Lung (tissue), 11 donors: ENCODE measurements at regions not wholly inside any gene's neighbourhood (a gene's known extent, or its start where the extent isn't known, plus 50 kb on each side); places are given as distances from the start of the nearest gene placed in this dataset.
A peak's percentile ranks its signal among the peaks of the same experiment; 100 is the strongest.
"Not testable (repeated sequence)": the region's sequence is repeated elsewhere in the genome, so short reads cannot be mapped to it uniquely, and the experiment has no call there.

Source experiments
- ATAC-seq: fragments of 200-7000 bp; cut with Tn5 transposase; one replicate; pipeline ENCODE4 v1.9.1; 2020; ENCODE audit warnings: moderate number of reproducible peaks; ENCODE audit not compliant: insufficient read depth, low FRiP score
- DNase-seq, 3 donors: peaks; one replicate each; pipeline ENCODE4 v3.0.0-alpha.2; 2013 to 2017
- H3K27ac ChIP-seq, 2 donors: one replicate each; pipeline ENCODE4 v1.5.1; 2013; ENCODE audit warnings: mild to moderate bottlenecking in 2 of 2, moderate library complexity in 2 of 2, control low read depth in 1 of 2, inconsistent platforms in 1 of 2, low read depth in 1 of 2, low read length in 1 of 2
- H3K27me3 ChIP-seq, 3 donors: one replicate each; pipeline ENCODE4 v1.5.1; 2013; ENCODE audit warnings: low read length in 2 of 3; ENCODE audit not compliant: control insufficient read depth in 3 of 3, insufficient read depth in 3 of 3
- H3K36me3 ChIP-seq, 4 donors: one replicate each; pipeline ENCODE4 v1.5.1; 2013; ENCODE audit warnings: low read length in 4 of 4, mild to moderate bottlenecking in 1 of 4, moderate library complexity in 1 of 4; ENCODE audit not compliant: control insufficient read depth in 4 of 4, insufficient read depth in 4 of 4
- H3K4me1 ChIP-seq, 5 donors: one replicate each; pipeline ENCODE4 v1.5.1; 2013; ENCODE audit warnings: low read length in 5 of 5, mild to moderate bottlenecking in 2 of 5, moderate library complexity in 1 of 5; ENCODE audit not compliant: control insufficient read depth in 5 of 5, insufficient read depth in 5 of 5
- H3K4me3 ChIP-seq: one replicate; pipeline ENCODE4 v1.5.1; 2013; ENCODE audit warnings: mild to moderate bottlenecking, control low read depth, moderate library complexity
- H3K9ac ChIP-seq, 2 donors: one replicate each; pipeline ENCODE4 v1.5.1; 2013; ENCODE audit warnings: low read length in 2 of 2, control low read depth in 1 of 2; ENCODE audit not compliant: insufficient read depth in 1 of 2
- H3K9me3 ChIP-seq, 4 donors: one replicate each; pipeline ENCODE4 v1.5.1; 2013; ENCODE audit warnings: low read length in 3 of 4, mild to moderate bottlenecking in 1 of 4, moderate library complexity in 1 of 4; ENCODE audit not compliant: control insufficient read depth in 4 of 4, insufficient read depth in 3 of 4
- CTCF ChIP-seq: IDR thresholded peaks from 2 replicates; pipeline ENCODE4 v1.5.1; 2012; ENCODE audit warnings: mild to moderate bottlenecking; ENCODE audit errors: control extremely low read depth, extremely low read depth
- WGBS, 2 donors: extraction: QIAGEN DNeasy Blood & Tissue Kit; methylation state at CpG; one replicate each; pipeline ENCODE4 v1.1.7; 2013; 5-methylcytosine and 5-hydroxymethylcytosine counted together
- donor health status: control.
- donor health status: control.
- donor health status: Bipolar disorder and iron deficiency.
- donor health status: healthy.
- donor health status: DM: yes; HTN: yes; CAD: no.

GRCh38 chr15:75121491-75121890, 80.2 kb upstream of the C15orf39 start:
- Histone ChIP-seq H3K36me3 (no peaks in the 10 kb centered on the region), H3K9ac (no peak overlapping the region), H3K9me3 (no peaks in the 10 kb centered on the region), H3K4me3 (no peak overlapping the region), H3K4me1 (peaks cover 0 to 1% (median 0%) of the 10 kb centered on the region in 5 donors), H3K27ac (no peak overlapping the region), H3K27me3 (no peaks in the 10 kb centered on the region)
- no peak for ATAC-seq
- DNase-seq = no peak
- TF ChIP-seq CTCF = no peak

- no peak for ATAC-seq
- H3K36me3 ChIP-seq = no peaks in the 10 kb centered on the region
- no peak overlapping the region for H3K9ac ChIP-seq
- H3K27me3 ChIP-seq = no peaks in the 10 kb centered on the region
- 78 to 80% methylated on average over 5 of the region's 5 CpGs for WGBS, 2 donors
- no peak overlapping the region for H3K4me3 ChIP-seq
- H3K27ac ChIP-seq = no peak overlapping the region
- no peaks in the 10 kb centered on the region for H3K9me3 ChIP-seq
- no peak for DNase-seq
- peaks cover 0 to 1% (median 0%) of the 10 kb centered on the region in 5 donors for H3K4me1 ChIP-seq
- TF ChIP-seq CTCF = no peak
Observed at GRCh38 chr15:75123395-75123794, 78.3 kb upstream of the C15orf39 start.

- not testable (repeated sequence) for DNase-seq, H3K4me3 ChIP-seq, H3K36me3 ChIP-seq, H3K9ac ChIP-seq, ATAC-seq, H3K27me3 ChIP-seq, H3K4me1 ChIP-seq, H3K9me3 ChIP-seq
- H3K27ac ChIP-seq = peak overlapping the region in 1 of 2 donors; percentile 21
- WGBS, 2 donors = 82 to 85% methylated on average over 3 of the region's 3 CpGs
Observed at GRCh38 chr15:75124278-75124677, 77.4 kb upstream of the C15orf39 start.

- DNase-seq = no peak
- ATAC-seq = no peak
- H3K4me3 ChIP-seq = no peak overlapping the region
- peaks cover 0 to 4% (median 0%) of the 10 kb centered on the region in 5 donors for H3K4me1 ChIP-seq
- no peaks in the 10 kb centered on the region for H3K36me3 ChIP-seq
- WGBS, 2 donors = 79 to 81% methylated on average over 5 of the region's 5 CpGs
- H3K27ac ChIP-seq = no peak overlapping the region
- no peaks in the 10 kb centered on the region for H3K9me3 ChIP-seq
- TF ChIP-seq CTCF = no peak
- H3K27me3 ChIP-seq = no peaks in the 10 kb centered on the region
- no peak overlapping the region for H3K9ac ChIP-seq
Observed at GRCh38 chr15:75125935-75126334, 75.7 kb upstream of the C15orf39 start.
